H9 (cell line): ENCODE measurements at regions not wholly inside any gene's neighbourhood (a gene's known extent, or its start where the extent isn't known, plus 50 kb on each side); places are given as distances from the start of the nearest gene placed in this dataset.

Source experiments
- DNase-seq: peaks from one replicate; pipeline ENCODE4 v3.0.0-alpha.2; 2017
- H2AFZ ChIP-seq: one replicate; pipeline ENCODE4 v1.6.1; 2013; ENCODE audit warnings: mild to moderate bottlenecking, low read length, control low read depth, moderate library complexity
- H2AK5ac ChIP-seq: 2 replicates; pipeline ENCODE4 v1.6.1; 2013; ENCODE audit warnings: low read length, control low read depth, mixed read lengths; ENCODE audit not compliant: insufficient read length
- H2BK120ac ChIP-seq: one replicate; pipeline ENCODE4 v1.6.1; 2013; ENCODE audit warnings: low read depth, mild to moderate bottlenecking, low read length, control low read depth, inconsistent platforms; ENCODE audit not compliant: poor library complexity, severe bottlenecking
- H2BK12ac ChIP-seq: 2 replicates; pipeline ENCODE4 v1.6.1; 2013; ENCODE audit warnings: low read length, control low read depth, mixed read lengths, low read depth; ENCODE audit not compliant: insufficient read length
- H2BK15ac ChIP-seq: 2 replicates; pipeline ENCODE4 v1.6.1; 2013; ENCODE audit warnings: low read depth, low read length, control low read depth
- H2BK20ac ChIP-seq: one replicate; pipeline ENCODE4 v1.6.1; 2013; ENCODE audit warnings: low read depth, mild to moderate bottlenecking, low read length, control low read depth, inconsistent platforms; ENCODE audit not compliant: poor library complexity, severe bottlenecking
- H2BK5ac ChIP-seq: 2 replicates; pipeline ENCODE4 v1.6.1; 2013; ENCODE audit warnings: low read length, control low read depth, mixed read lengths; ENCODE audit not compliant: insufficient read length
- H3K14ac ChIP-seq: 2 replicates; pipeline ENCODE4 v1.6.1; 2013; ENCODE audit warnings: low read length, control low read depth; ENCODE audit not compliant: insufficient read depth
- H3K18ac ChIP-seq: 2 replicates; pipeline ENCODE4 v1.6.1; 2013; ENCODE audit warnings: low read depth, mild to moderate bottlenecking, mixed read lengths, low read length, control low read depth; ENCODE audit not compliant: insufficient read length
- H3K23ac ChIP-seq: 2 replicates; pipeline ENCODE4 v1.6.1; 2013; ENCODE audit warnings: low read length, control low read depth, mixed read lengths, low read depth; ENCODE audit not compliant: insufficient read length
- H3K23me2 ChIP-seq: 2 replicates; pipeline ENCODE4 v1.6.1; 2013; ENCODE audit warnings: low read depth, mild to moderate bottlenecking, mixed read lengths, low read length, control low read depth; ENCODE audit not compliant: insufficient read length, poor library complexity, severe bottlenecking
- H3K27ac ChIP-seq: 2 replicates; pipeline ENCODE4 v1.5.1; 2013; ENCODE audit warnings: low read length, control low read depth, mixed read lengths, low read depth; ENCODE audit not compliant: insufficient read length
- H3K27me3 ChIP-seq: 2 replicates; pipeline ENCODE4 v1.6.1; 2013; ENCODE audit warnings: low read length, control low read depth, inconsistent platforms; ENCODE audit not compliant: insufficient read depth
- H3K4ac ChIP-seq: 2 replicates; pipeline ENCODE4 v1.6.1; 2013; ENCODE audit warnings: low read depth, mild to moderate bottlenecking, control low read depth, inconsistent platforms, low read length, moderate library complexity
- H3K4me1 ChIP-seq: 2 replicates; pipeline ENCODE4 v1.6.1; 2013; ENCODE audit warnings: low read length, control low read depth, inconsistent platforms; ENCODE audit not compliant: insufficient read depth
- H3K4me2 ChIP-seq: 2 replicates; pipeline ENCODE4 v1.6.1; 2013; ENCODE audit warnings: low read length, control low read depth, mixed read lengths; ENCODE audit not compliant: insufficient read length, insufficient read depth
- H3K56ac ChIP-seq: 2 replicates; pipeline ENCODE4 v1.6.1; 2013; ENCODE audit warnings: low read depth, mild to moderate bottlenecking, mixed read lengths, low read length, control low read depth; ENCODE audit not compliant: insufficient read length
- H3K79me1 ChIP-seq: 2 replicates; pipeline ENCODE4 v1.6.1; 2013; ENCODE audit warnings: low read depth, mild to moderate bottlenecking, moderate library complexity, low read length, control low read depth, inconsistent platforms; ENCODE audit not compliant: insufficient read depth, poor library complexity, severe bottlenecking
- H3K79me2 ChIP-seq: 2 replicates; pipeline ENCODE4 v1.6.1; 2013; ENCODE audit warnings: low read length, control low read depth, inconsistent platforms; ENCODE audit not compliant: insufficient read depth
- H3K9ac ChIP-seq: 2 replicates; pipeline ENCODE4 v1.6.1; 2013; ENCODE audit warnings: low read length, control low read depth, mixed read lengths; ENCODE audit not compliant: insufficient read length; ENCODE audit errors: extremely low read depth
- H3K9me3 ChIP-seq: one replicate; pipeline ENCODE4 v1.6.1; 2013; ENCODE audit warnings: low read depth, low read length, inconsistent platforms; ENCODE audit not compliant: control insufficient read depth
- H3T11ph ChIP-seq: one replicate; pipeline ENCODE4 v1.6.1; 2013; ENCODE audit warnings: mild to moderate bottlenecking, low read length, control low read depth, inconsistent platforms
- H4K20me1 ChIP-seq: one replicate; pipeline ENCODE4 v1.6.1; 2013; ENCODE audit not compliant: control insufficient read depth, insufficient read length, insufficient read depth
- H4K5ac ChIP-seq: 2 replicates; pipeline ENCODE4 v1.6.1; 2013; ENCODE audit warnings: low read depth, mild to moderate bottlenecking, mixed read lengths, low read length, control low read depth; ENCODE audit not compliant: insufficient read length
- H4K8ac ChIP-seq: replicated peaks from 2 replicates; pipeline ENCODE4 v1.6.1; 2013; ENCODE audit warnings: low read length, control low read depth, mixed read lengths, low read depth; ENCODE audit not compliant: insufficient read length
- H4K91ac ChIP-seq: 2 replicates; pipeline ENCODE4 v1.6.1; 2013; ENCODE audit warnings: low read depth, mild to moderate bottlenecking, moderate library complexity, mixed read lengths, low read length, control low read depth; ENCODE audit not compliant: insufficient read length
- H3K27ac Mint-ChIP-seq, 3 experiments: 2 replicates in 2 of 3; 3 replicates in 1 of 3; pipeline ENCODE4 v1.8.0; 2020 to 2021; ENCODE audit warnings: mixed read lengths in 3 of 3, mild to moderate bottlenecking in 1 of 3, moderate library complexity in 1 of 3
- H3K27me3 Mint-ChIP-seq: 2 replicates; pipeline ENCODE4 v1.8.0; 2021; ENCODE audit warnings: low read depth, mild to moderate bottlenecking, moderate library complexity, mixed read lengths
- H3K36me3 Mint-ChIP-seq, 3 experiments: 2 replicates in 2 of 3; 3 replicates in 1 of 3; pipeline ENCODE4 v1.8.0; 2020 to 2021; ENCODE audit warnings: low read depth in 3 of 3, mixed read lengths in 3 of 3; ENCODE audit not compliant: insufficient read depth in 1 of 3
- H3K4me1 Mint-ChIP-seq, 2 experiments: 2 replicates each; pipeline ENCODE4 v1.8.0; 2020; ENCODE audit warnings: mixed read lengths in 2 of 2
- H3K4me3 Mint-ChIP-seq, 2 experiments: 2 replicates in 1 of 2; 3 replicates in 1 of 2; pipeline ENCODE4 v1.8.0; 2020 to 2021; ENCODE audit warnings: mild to moderate bottlenecking in 2 of 2, mixed read lengths in 2 of 2, moderate library complexity in 1 of 2
- H3K9me3 Mint-ChIP-seq, 2 experiments: 2 replicates in 1 of 2; 3 replicates in 1 of 2; pipeline ENCODE4 v1.8.0; 2020; ENCODE audit warnings: mild to moderate bottlenecking in 2 of 2, mixed read lengths in 2 of 2, moderate library complexity in 1 of 2
- CTCF ChIP-seq: fragments of 200-600 bp; sonication (generic); conservative IDR thresholded peaks from 3 replicates; pipeline ENCODE4 v1.8.0; 2021; ENCODE audit warnings: antibody characterized with exemption, mild to moderate bottlenecking
- WGBS: extraction: QIAGEN DNeasy Blood & Tissue Kit; methylation state at CpG from one replicate; pipeline ENCODE4 v1.1.7; 2013; ENCODE audit warnings: missing lambda C conversion rate, low lambda C conversion rate, mixed read lengths; ENCODE audit not compliant: insufficient read length; ENCODE audit errors: extremely low coverage; 5-methylcytosine and 5-hydroxymethylcytosine counted together

GRCh38 chr7:118006979-118007378 lies 133.7 kb upstream of the CTTNBP2 start:
- Histone ChIP-seq H3K4ac (no peak overlapping the region), H3K56ac (no peak overlapping the region), H3K18ac (no peak overlapping the region), H2AFZ (no peak overlapping the region), H4K5ac (no peak overlapping the region), H2BK120ac (no peak overlapping the region), H2BK5ac (no peak overlapping the region), H3K27me3 (no peaks in the 10 kb centered on the region), H3K9me3 (no peaks in the 10 kb centered on the region), H2AK5ac (no peak overlapping the region), H3K14ac (no peak overlapping the region), H3K27ac (no peak overlapping the region), H4K8ac (no peak overlapping the region), H3K9ac (no peak overlapping the region), H2BK15ac (no peak overlapping the region), H3K4me2 (no peak overlapping the region), H3T11ph (no peak overlapping the region), H4K20me1 (no peaks in the 10 kb centered on the region), H4K91ac (no peak overlapping the region), H3K79me2 (no peaks in the 10 kb centered on the region; the same call in 1 of the 2 replicates), H3K4me1 (0 out of 2 replicates have a peak, but pooled peaks cover 2% of the 10 kb centered on the region), H3K79me1 (no peaks in the 10 kb centered on the region), H2BK12ac (no peak overlapping the region), H3K23me2 (no peaks in the 10 kb centered on the region), H2BK20ac (no peak overlapping the region), H3K23ac (no peak overlapping the region)
- Mint-ChIP-seq H3K4me1 (peaks cover 10 to 20% of the 10 kb centered on the region in 2 experiments), H3K27ac (no peak overlapping the region), H3K9me3 (no peaks in the 10 kb centered on the region), H3K4me3 (no peak overlapping the region), H3K27me3 (no peaks in the 10 kb centered on the region), H3K36me3 (0 out of 7 replicates have a peak, but pooled peaks cover 0 to 3% (median 0%) of the 10 kb centered on the region in 3 experiments)
- TF ChIP-seq CTCF, result no peak
- DNase-seq, result no peak
- WGBS, result no CpG with 5 or more reads among the region's 5 CpGs
